Sigmoid colon (tissue), 6 donors: ENCODE measurements at regions not wholly inside any gene's neighbourhood (a gene's known extent, or its start where the extent isn't known, plus 50 kb on each side); places are given as distances from the start of the nearest gene placed in this dataset.

ENCODE experiments used
- DNase-seq: peaks from one replicate; pipeline ENCODE4 v3.0.0-alpha.2; 2019
- H3K27ac ChIP-seq, 4 donors: fragments of 200-600 bp; sonication (generic); one replicate each; pipeline ENCODE4 v1.5.1; 2016 to 2019; ENCODE audit warnings: mild to moderate bottlenecking in 1 of 4
- H3K27me3 ChIP-seq, 3 donors: fragments of 200-600 bp; sonication (generic); one replicate each; pipeline ENCODE4 v1.5.1; 2019; ENCODE audit warnings: mild to moderate bottlenecking in 1 of 3
- H3K36me3 ChIP-seq, 4 donors: fragments of 200-600 bp; sonication (generic); one replicate each; pipeline ENCODE4 v1.5.1; 2016 to 2019
- H3K4me1 ChIP-seq, 4 donors: fragments of 200-600 bp; sonication (generic); one replicate each; pipeline ENCODE4 v1.5.1; 2017 to 2019
- H3K4me3 ChIP-seq, 4 donors: fragments of 200-600 bp; sonication (generic); one replicate each; pipeline ENCODE4 v1.5.1; 2017 to 2019; ENCODE audit warnings: mild to moderate bottlenecking in 2 of 4, moderate library complexity in 1 of 4
- H3K9me3 ChIP-seq, 4 donors: fragments of 200-600 bp in 3 of 4; sonication (generic) in 3 of 4; one replicate each; pipeline versions ENCODE4 v1.5.1 to v1.6.1; 2013 to 2019
- CTCF ChIP-seq, 4 experiments: fragments of 450-650 bp in 3 of 4; fragments of 200-600 bp in 1 of 4; IDR thresholded peaks; one replicate each; pipeline ENCODE4 v1.5.1; 2016 to 2019; ENCODE audit warnings: antibody characterized with exemption in 4 of 4, mild to moderate bottlenecking in 3 of 4, moderate library complexity in 2 of 4
- EP300 ChIP-seq, 4 donors: sonication (generic); formaldehyde crosslinking; IDR thresholded peaks; one replicate each; pipeline ENCODE4 v1.6.1; 2017; ENCODE audit warnings: antibody characterized with exemption in 4 of 4
- POLR2A ChIP-seq, 2 donors: fragments of 450-650 bp; IDR thresholded peaks; one replicate each; pipeline ENCODE4 v1.6.1; 2016; ENCODE audit warnings: antibody characterized with exemption in 2 of 2, mild to moderate bottlenecking in 2 of 2, moderate library complexity in 2 of 2
- POLR2AphosphoS5 ChIP-seq, 4 donors: sonication (generic); formaldehyde crosslinking; IDR thresholded peaks; one replicate each; pipeline ENCODE4 v1.6.1; 2017; ENCODE audit warnings: antibody characterized with exemption in 4 of 4
- WGBS, 2 donors: extraction: QIAGEN DNeasy Blood & Tissue Kit; methylation state at CpG; one replicate each; pipeline ENCODE4 v1.1.7; 2013; 5-methylcytosine and 5-hydroxymethylcytosine counted together
- intact Hi-C: fragments of 100-400 bp; cut with DNase I; formaldehyde crosslinking; loops from one replicate; pipeline ENCODE4 v1.15.1; 2023
- donor health status: healthy with polysubstance abuse.
- donor health status: healthy.

- Histone ChIP-seq H3K27me3 (no peaks in the 10 kb centered on the region), H3K36me3 (no peaks in the 10 kb centered on the region), H3K4me3 (peak overlapping the region in 1 of 4 donors; percentile 13), H3K4me1 (peaks cover 0 to 8% (median 2%) of the 10 kb centered on the region in 4 donors), H3K27ac (no peak overlapping the region), H3K9me3 (no peaks in the 10 kb centered on the region)
- 12 to 23% methylated on average over 11 of the region's 11 CpGs for WGBS, 2 donors
- intact Hi-C loops, result loop anchor here (5.0 to 10.0 kb wide), 2 partner anchors 222 to 489 kb away; partner anchors contain the start of gene PEX7
- TF ChIP-seq EP300 (IDR thresholded peaks at IDR 0.05) (no peak), CTCF (IDR thresholded peaks at IDR 0.05) (peak; percentile 38 to 83 (median 70))
- DNase-seq, result peak; percentile 83
These were observed 95.0 kb upstream of the IFNGR1 start for GRCh38 chr6:137313928-137314855.

GRCh38 chr6:137313211-137313610 lies 94.0 kb upstream of the IFNGR1 start:
- H3K9me3 ChIP-seq, result no peaks in the 10 kb centered on the region
- H3K4me1 ChIP-seq, result peaks cover 0 to 8% (median 2%) of the 10 kb centered on the region in 4 donors
- H3K36me3 ChIP-seq, result no peaks in the 10 kb centered on the region
- no peak for TF ChIP-seq EP300 (IDR thresholded peaks at IDR 0.05)
- no peak for TF ChIP-seq CTCF (IDR thresholded peaks at IDR 0.05)
- TF ChIP-seq POLR2A (IDR thresholded peaks at IDR 0.05), result no peak
- no peak for TF ChIP-seq POLR2AphosphoS5 (IDR thresholded peaks at IDR 0.05)
- H3K4me3 ChIP-seq, result no peak overlapping the region
- intact Hi-C loops, result loop anchor here (5.0 to 10.0 kb wide), 2 partner anchors 221 to 488 kb away; partner anchors contain the start of gene PEX7
- WGBS, 2 donors, result 68 to 73% methylated on average over 1 of the region's 1 CpG
- DNase-seq, result no peak
- H3K27me3 ChIP-seq, result no peaks in the 10 kb centered on the region
- H3K27ac ChIP-seq, result no peak overlapping the region

- H3K27ac ChIP-seq, result no peak overlapping the region
- H3K9me3 ChIP-seq, result no peaks in the 10 kb centered on the region
- WGBS, 2 donors, result 85 to 97% methylated on average over 1 of the region's 1 CpG
- H3K36me3 ChIP-seq, result no peaks in the 10 kb centered on the region
- intact Hi-C loops, result loop anchor here (5.0 to 10.0 kb wide), 2 partner anchors 220 to 487 kb away; partner anchors contain the start of gene PEX7
- TF ChIP-seq POLR2A (IDR thresholded peaks at IDR 0.05) (no peak), EP300 (IDR thresholded peaks at IDR 0.05) (no peak), POLR2AphosphoS5 (IDR thresholded peaks at IDR 0.05) (no peak), CTCF (IDR thresholded peaks at IDR 0.05) (no peak)
- H3K4me3 ChIP-seq, result no peak overlapping the region
- no peaks in the 10 kb centered on the region for H3K27me3 ChIP-seq
- DNase-seq, result no peak
- peaks cover 0 to 8% (median 2%) of the 10 kb centered on the region in 4 donors for H3K4me1 ChIP-seq
These were observed 92.8 kb upstream of the IFNGR1 start for GRCh38 chr6:137311940-137312339.

GRCh38 chr6:137309078-137309762 lies 90.0 kb upstream of the IFNGR1 start:
- no peak for TF ChIP-seq POLR2A (IDR thresholded peaks at IDR 0.05)
- no peak for TF ChIP-seq CTCF (IDR thresholded peaks at IDR 0.05)
- no peak for TF ChIP-seq POLR2AphosphoS5 (IDR thresholded peaks at IDR 0.05)
- TF ChIP-seq EP300 (IDR thresholded peaks at IDR 0.05), result no peak
- H3K27ac ChIP-seq, result no peak overlapping the region
- H3K4me1 ChIP-seq, result peaks cover 0 to 6% (median 2%) of the 10 kb centered on the region in 4 donors
- H3K9me3 ChIP-seq, result no peaks in the 10 kb centered on the region
- H3K4me3 ChIP-seq, result no peak overlapping the region
- H3K27me3 ChIP-seq, result no peaks in the 10 kb centered on the region
- no peaks in the 10 kb centered on the region for H3K36me3 ChIP-seq
- intact Hi-C loops, result no loop called here
- WGBS, 2 donors, result 18 to 29% methylated on average over 6 of the region's 6 CpGs
- peak; percentile 71 for DNase-seq
